PFSK-1 (cell line): ENCODE measurements at regions not wholly inside any gene's neighbourhood (a gene's known extent, or its start where the extent isn't known, plus 50 kb on each side); places are given as distances from the start of the nearest gene placed in this dataset.

Source experiments
- FOXP2 ChIP-seq: optimal IDR thresholded peaks from 2 replicates; pipeline ENCODE3; 2011; ENCODE audit warnings: borderline replicate concordance, control low read depth, inconsistent platforms; ENCODE audit not compliant: insufficient read depth; ENCODE audit errors: extremely low read length, extremely low read depth
- POLR2AphosphoS5 ChIP-seq: IDR thresholded peaks from 2 replicates; pipeline ENCODE4 v1.6.1; 2012; ENCODE audit warnings: low read depth, mild to moderate bottlenecking, control low read depth, low read length, moderate library complexity
- SIN3A ChIP-seq: IDR thresholded peaks from 2 replicates; pipeline ENCODE4 v1.6.1; 2012; ENCODE audit warnings: mild to moderate bottlenecking, low read length, moderate library complexity, borderline replicate concordance; ENCODE audit not compliant: insufficient read depth
- TAF1 ChIP-seq: IDR thresholded peaks from 2 replicates; pipeline ENCODE4 v1.6.1; 2012; ENCODE audit warnings: low read length, control low read depth, borderline replicate concordance; ENCODE audit not compliant: insufficient read depth
- TF ChIP-seq, protein P1 (sequence below), 2 experiments: IDR thresholded peaks; 2 replicates each; pipeline versions ENCODE4 v1.6.1 to v1.8.0; 2011 to 2012; ENCODE audit warnings: low read depth in 2 of 2, low read length in 2 of 2, control low read depth in 1 of 2, inconsistent platforms in 1 of 2, mild to moderate bottlenecking in 1 of 2, moderate library complexity in 1 of 2; ENCODE audit not compliant: insufficient read depth in 1 of 2

DNA sequence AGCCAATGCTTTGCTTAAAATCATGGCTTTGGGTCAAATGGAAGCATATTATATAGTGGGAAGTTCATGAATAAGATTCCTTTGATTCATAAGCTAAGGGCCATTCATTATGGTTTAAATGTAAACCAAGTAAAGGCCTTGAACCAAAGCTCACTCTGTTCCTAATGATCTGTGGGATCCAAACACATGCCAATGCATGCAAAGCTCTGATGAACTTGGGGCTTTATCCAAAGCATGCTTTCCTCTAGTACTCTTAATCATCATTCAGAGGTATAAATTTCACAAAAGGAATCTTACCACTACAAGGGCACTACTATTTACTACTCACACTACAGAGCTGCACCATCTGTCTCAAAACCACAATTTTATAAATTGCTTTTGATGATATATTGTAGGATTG, 102.8 kb upstream of the RBMS1 start:
- TF ChIP-seq, protein P1, sequence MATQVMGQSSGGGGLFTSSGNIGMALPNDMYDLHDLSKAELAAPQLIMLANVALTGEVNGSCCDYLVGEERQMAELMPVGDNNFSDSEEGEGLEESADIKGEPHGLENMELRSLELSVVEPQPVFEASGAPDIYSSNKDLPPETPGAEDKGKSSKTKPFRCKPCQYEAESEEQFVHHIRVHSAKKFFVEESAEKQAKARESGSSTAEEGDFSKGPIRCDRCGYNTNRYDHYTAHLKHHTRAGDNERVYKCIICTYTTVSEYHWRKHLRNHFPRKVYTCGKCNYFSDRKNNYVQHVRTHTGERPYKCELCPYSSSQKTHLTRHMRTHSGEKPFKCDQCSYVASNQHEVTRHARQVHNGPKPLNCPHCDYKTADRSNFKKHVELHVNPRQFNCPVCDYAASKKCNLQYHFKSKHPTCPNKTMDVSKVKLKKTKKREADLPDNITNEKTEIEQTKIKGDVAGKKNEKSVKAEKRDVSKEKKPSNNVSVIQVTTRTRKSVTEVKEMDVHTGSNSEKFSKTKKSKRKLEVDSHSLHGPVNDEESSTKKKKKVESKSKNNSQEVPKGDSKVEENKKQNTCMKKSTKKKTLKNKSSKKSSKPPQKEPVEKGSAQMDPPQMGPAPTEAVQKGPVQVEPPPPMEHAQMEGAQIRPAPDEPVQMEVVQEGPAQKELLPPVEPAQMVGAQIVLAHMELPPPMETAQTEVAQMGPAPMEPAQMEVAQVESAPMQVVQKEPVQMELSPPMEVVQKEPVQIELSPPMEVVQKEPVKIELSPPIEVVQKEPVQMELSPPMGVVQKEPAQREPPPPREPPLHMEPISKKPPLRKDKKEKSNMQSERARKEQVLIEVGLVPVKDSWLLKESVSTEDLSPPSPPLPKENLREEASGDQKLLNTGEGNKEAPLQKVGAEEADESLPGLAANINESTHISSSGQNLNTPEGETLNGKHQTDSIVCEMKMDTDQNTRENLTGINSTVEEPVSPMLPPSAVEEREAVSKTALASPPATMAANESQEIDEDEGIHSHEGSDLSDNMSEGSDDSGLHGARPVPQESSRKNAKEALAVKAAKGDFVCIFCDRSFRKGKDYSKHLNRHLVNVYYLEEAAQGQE (IDR thresholded peaks at IDR 0.05; ENCODE audit: insufficient read depth in 1 of 2, low read depth in 2 of 2, low read length in 2 of 2) = no peak
- TF ChIP-seq POLR2AphosphoS5 (no peak), FOXP2 (no peak), TAF1 (no peak), SIN3A (no peak)

DNA sequence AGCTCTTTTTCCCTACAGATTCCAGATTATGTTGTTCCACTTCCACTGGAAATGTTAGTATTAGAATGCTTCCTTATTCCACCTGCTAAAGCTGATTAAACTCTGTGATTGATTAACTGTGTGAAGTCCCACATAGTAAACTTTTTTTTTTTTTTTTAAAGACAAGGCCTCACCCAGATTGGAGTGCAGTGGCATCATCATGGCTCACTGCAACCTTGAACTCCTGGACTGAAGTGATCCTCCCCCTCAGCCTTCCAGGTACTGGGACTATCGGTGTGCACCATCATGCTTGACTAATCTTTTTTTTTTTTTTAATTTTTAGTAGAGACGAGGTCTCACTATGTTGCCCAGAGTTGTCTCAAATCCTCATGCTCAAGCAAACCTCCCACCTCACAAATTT, 108.5 kb upstream of the RBMS1 start:
- TF ChIP-seq FOXP2 (no peak), POLR2AphosphoS5 (no peak), SIN3A (no peak), TAF1 (no peak)
- TF ChIP-seq, protein P1 (IDR thresholded peaks at IDR 0.05; ENCODE audit: insufficient read depth in 1 of 2, low read depth in 2 of 2, low read length in 2 of 2) = no peak

DNA sequence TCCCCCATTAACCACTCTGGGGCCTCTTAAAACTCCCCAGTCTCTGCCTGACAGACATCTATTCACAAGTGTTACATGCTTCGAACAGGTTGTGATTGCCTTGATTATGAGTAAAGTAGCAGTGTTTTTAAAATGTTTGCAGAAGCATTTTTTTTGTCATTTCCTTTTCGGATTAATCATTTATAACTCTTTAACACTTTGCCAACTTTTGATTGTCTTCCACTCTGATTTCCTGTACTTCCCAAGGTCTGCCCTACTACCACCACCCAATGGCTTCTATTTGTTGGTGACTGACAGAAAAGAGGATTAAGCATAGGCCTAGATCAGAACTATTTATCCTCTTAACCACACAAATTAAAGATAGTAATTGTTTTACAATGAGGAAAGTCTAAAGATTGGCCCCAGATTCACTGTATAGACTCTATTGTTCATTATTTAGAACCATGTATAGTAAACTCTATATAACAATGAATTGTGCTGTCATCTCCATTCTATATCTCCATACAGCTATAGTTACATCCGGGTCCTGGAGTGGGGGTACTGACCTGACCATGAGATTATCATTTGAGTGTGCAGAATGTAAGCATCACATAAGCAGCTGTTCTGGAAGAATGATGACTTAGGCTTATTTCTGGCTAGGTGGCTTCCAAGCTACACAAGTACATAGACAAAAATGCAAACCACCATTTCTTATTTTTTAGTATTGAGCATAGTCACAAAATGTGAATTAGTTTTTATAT, 110.3 kb upstream of the RBMS1 start:
- TF ChIP-seq, protein P1 (IDR thresholded peaks at IDR 0.05; ENCODE audit: insufficient read depth in 1 of 2, low read depth in 2 of 2, low read length in 2 of 2) = no peak
- TF ChIP-seq POLR2AphosphoS5 = no peak
- TF ChIP-seq SIN3A = no peak
- no peak for TF ChIP-seq TAF1
- TF ChIP-seq FOXP2 = no peak

DNA sequence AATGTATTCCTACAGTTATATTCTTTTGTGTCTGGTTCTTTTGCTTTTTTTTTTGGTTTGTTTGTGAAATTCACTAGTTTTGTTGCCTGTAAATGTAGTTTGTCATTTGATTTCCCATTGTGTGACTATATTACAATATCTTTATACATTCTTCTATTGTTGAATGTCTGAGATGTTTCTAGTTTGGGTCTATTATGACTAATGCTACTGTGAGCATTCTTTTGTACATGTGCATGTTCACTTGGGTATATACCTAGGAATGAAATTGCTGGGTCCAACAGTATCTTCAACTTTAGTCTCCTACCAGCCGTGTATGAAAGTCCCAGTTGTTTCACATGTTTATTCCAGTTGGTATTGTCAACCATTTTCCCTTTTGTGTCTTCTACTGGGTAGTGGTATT, 112.7 kb upstream of the RBMS1 start:
- TF ChIP-seq FOXP2 = no peak
- TF ChIP-seq, protein P1 (IDR thresholded peaks at IDR 0.05; ENCODE audit: insufficient read depth in 1 of 2, low read depth in 2 of 2, low read length in 2 of 2) = no peak

DNA sequence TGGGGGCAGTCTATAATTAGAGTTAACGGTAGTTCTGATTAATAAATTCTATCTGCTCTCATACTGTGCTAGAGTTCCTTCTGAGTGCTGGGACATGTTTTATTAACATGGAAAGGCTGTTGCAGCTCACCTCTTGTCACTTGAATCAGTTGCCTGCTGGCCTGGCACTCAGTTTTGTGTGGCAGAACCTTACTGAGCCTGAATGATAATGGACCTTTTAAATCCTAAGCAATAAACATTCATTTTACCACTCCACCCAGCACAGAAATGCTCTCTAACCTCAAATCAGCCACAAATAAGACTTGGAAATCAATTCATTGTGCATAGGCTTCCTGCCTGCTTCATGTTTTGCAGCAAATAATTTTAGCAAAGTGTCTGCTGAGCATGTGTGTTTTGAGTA, 115.0 kb upstream of the RBMS1 start:
- TF ChIP-seq TAF1 (no peak), FOXP2 (no peak), SIN3A (no peak), POLR2AphosphoS5 (no peak)
- TF ChIP-seq, protein P1 (IDR thresholded peaks at IDR 0.05; ENCODE audit: insufficient read depth in 1 of 2, low read depth in 2 of 2, low read length in 2 of 2) = no peak
